OCI-LY7 (cell line): ENCODE measurements at regions not wholly inside any gene's neighbourhood (a gene's known extent, or its start where the extent isn't known, plus 50 kb on each side); places are given as distances from the start of the nearest gene placed in this dataset.

ENCODE experiments used
- BruUV-seq: library from RNA; stranded (reverse); fragments of 400-500 nt; replicated peaks from 2 replicates; lab custom pipeline; 2021; lab: Mats Ljungman, UMichigan
- CTCF ChIA-PET: fragments of 300-600 bp; sonication (Branson Sonifier 250); formaldehyde crosslinking; loops from one replicate; lab custom pipeline; 2022; ENCODE audit warnings: antibody characterized with exemption; ENCODE audit not compliant: unreplicated experiment; lab: Charles Lee
- POLR2A ChIA-PET: fragments of 300-600 bp; sonication (Branson Sonifier 250); formaldehyde crosslinking; loops from one replicate; lab custom pipeline; 2022; ENCODE audit warnings: antibody characterized with exemption; lab: Charles Lee
- DNase-seq: peaks from one replicate; pipeline ENCODE4 v3.0.0-alpha.2; 2015; ENCODE audit warnings: low spot score
- H2AFZ ChIP-seq: fragments of 200-600 bp; sonication (generic), shearing (Covaris generic); 2 replicates; pipeline ENCODE4 v1.6.1; 2014; ENCODE audit warnings: mild to moderate bottlenecking, antibody characterized with exemption, low read length, moderate library complexity
- H3K27ac ChIP-seq: fragments of 200-600 bp; sonication (generic); 2 replicates; pipeline ENCODE4 v1.5.1; 2014; ENCODE audit warnings: mixed run types, low read depth, mild to moderate bottlenecking, moderate library complexity, low read length, inconsistent platforms; ENCODE audit not compliant: poor library complexity, severe bottlenecking
- H3K36me3 ChIP-seq: fragments of 200-600 bp; sonication (generic); 2 replicates; pipeline ENCODE4 v1.6.1; 2014; ENCODE audit warnings: mild to moderate bottlenecking, antibody characterized with exemption, low read length, moderate library complexity, mixed read lengths; ENCODE audit not compliant: insufficient read depth
- H3K4me1 ChIP-seq: fragments of 200-600 bp; sonication (generic); 2 replicates; pipeline ENCODE4 v1.5.1; 2014; ENCODE audit warnings: mild to moderate bottlenecking, low read length; ENCODE audit not compliant: insufficient read depth, poor library complexity, severe bottlenecking
- H3K4me2 ChIP-seq: fragments of 200-600 bp; sonication (generic); 2 replicates; pipeline ENCODE4 v1.6.1; 2014; ENCODE audit warnings: mild to moderate bottlenecking, low read length
- H3K4me3 ChIP-seq: fragments of 200-600 bp; sonication (generic); 2 replicates; pipeline ENCODE4 v1.5.1; 2014; ENCODE audit warnings: mild to moderate bottlenecking, low read depth, low read length; ENCODE audit not compliant: poor library complexity, severe bottlenecking
- H3K79me2 ChIP-seq: fragments of 200-600 bp; sonication (generic); 2 replicates; pipeline ENCODE4 v1.6.1; 2016; ENCODE audit warnings: low read depth, mild to moderate bottlenecking, low read length, moderate library complexity, mixed read lengths; ENCODE audit not compliant: insufficient read depth
- H3K9me2 ChIP-seq: fragments of 200-600 bp; sonication (generic); 2 replicates; pipeline ENCODE4 v1.6.1; 2016; ENCODE audit warnings: mild to moderate bottlenecking, low read length, mixed read lengths; ENCODE audit not compliant: insufficient read depth
- H3K9me3 ChIP-seq: fragments of 200-600 bp; sonication (generic); 2 replicates; pipeline ENCODE4 v1.6.1; 2014; ENCODE audit warnings: mild to moderate bottlenecking, mixed run types, low read length, mixed read lengths
- H4K20me1 ChIP-seq: fragments of 200-600 bp; sonication (generic); 2 replicates; pipeline ENCODE4 v1.6.1; 2014; ENCODE audit warnings: mild to moderate bottlenecking, antibody characterized with exemption, low read length, moderate library complexity, mixed read lengths; ENCODE audit not compliant: insufficient read depth
- CTCF ChIP-seq: fragments of 200-600 bp; sonication (generic); conservative IDR thresholded peaks from 2 replicates; pipeline ENCODE4 v1.5.1; 2014; ENCODE audit warnings: mild to moderate bottlenecking, antibody characterized with exemption, low read length, moderate library complexity, mixed read lengths
- EZH2phosphoT487 ChIP-seq: fragments of 200-600 bp; sonication (generic); IDR thresholded peaks from 2 replicates; pipeline ENCODE4 v1.6.1; 2018; ENCODE audit warnings: low read depth, borderline replicate concordance, mild to moderate bottlenecking, mixed run types, antibody characterized with exemption, low read length, moderate library complexity, mixed read lengths
- intact Hi-C: fragments of 100-400 bp; cut with micrococcal nuclease; formaldehyde crosslinking; loops from one replicate; pipeline ENCODE4 v1.10.0; 2022; ENCODE audit not compliant: unreplicated experiment

GRCh38 chr9:111149018-111149759 lies 110.9 kb upstream of the LPAR1 start:
- TF ChIP-seq CTCF: peak; percentile 38; the same call in 1 of the 2 replicates
- no peak for TF ChIP-seq EZH2phosphoT487
- Histone ChIP-seq H3K9me3 (no peaks in the 10 kb centered on the region), H3K4me1 (no peaks in the 10 kb centered on the region), H3K79me2 (no peaks in the 10 kb centered on the region), H3K27ac (no peak overlapping the region), H2AFZ (no peak overlapping the region), H3K36me3 (no peaks in the 10 kb centered on the region), H4K20me1 (no peaks in the 10 kb centered on the region), H3K4me3 (no peak overlapping the region), H3K4me2 (no peak overlapping the region), H3K9me2 (no peaks in the 10 kb centered on the region)
- CTCF ChIA-PET: no interaction called here
- DNase-seq: no peak
- no TSS peak for BruUV-seq
- POLR2A ChIA-PET: interaction anchor here (0.5 to 0.7 kb wide), 4 partner anchors 50 to 580 kb away, joined by 3 to 8 read pairs (median 4); no protein-coding TSS in a partner anchor
- intact Hi-C loops: no loop called here

- ChIA-PET POLR2A (interaction anchor here (0.6 kb wide), 1 partner anchor 20 kb away, joined by 3 read pairs; no protein-coding TSS in a partner anchor), CTCF (no interaction called here)
- Histone ChIP-seq H3K4me2 (no peak overlapping the region), H3K4me3 (no peak overlapping the region), H3K27ac (no peak overlapping the region), H3K36me3 (no peaks in the 10 kb centered on the region), H3K4me1 (no peaks in the 10 kb centered on the region), H3K79me2 (no peaks in the 10 kb centered on the region), H2AFZ (no peak overlapping the region), H3K9me3 (no peaks in the 10 kb centered on the region), H4K20me1 (no peaks in the 10 kb centered on the region), H3K9me2 (no peaks in the 10 kb centered on the region)
- no TSS peak for BruUV-seq
- no peak for TF ChIP-seq CTCF
- no peak for TF ChIP-seq EZH2phosphoT487
- DNase-seq: no peak
- intact Hi-C loops: no loop called here
These were observed 110.1 kb upstream of the LPAR1 start for GRCh38 chr9:111148052-111149017.
